ES-I3 (cell line): ENCODE measurements at regions not wholly inside any gene's neighbourhood (a gene's known extent, or its start where the extent isn't known, plus 50 kb on each side); places are given as distances from the start of the nearest gene placed in this dataset.

Source experiments
- H3K36me3 ChIP-seq: 2 replicates; pipeline ENCODE4 v1.6.1; 2013; ENCODE audit warnings: mild to moderate bottlenecking, low read length, control low read depth, moderate library complexity; ENCODE audit not compliant: insufficient read depth
- H3K4me1 ChIP-seq: 2 replicates; pipeline ENCODE4 v1.6.1; 2013; ENCODE audit warnings: mild to moderate bottlenecking, control low read depth, low read length; ENCODE audit not compliant: insufficient read depth
- H3K9ac ChIP-seq: 2 replicates; pipeline ENCODE4 v1.6.1; 2013; ENCODE audit warnings: low read depth, mild to moderate bottlenecking, low read length, moderate library complexity
- H3K9me3 ChIP-seq: 2 replicates; pipeline ENCODE4 v1.6.1; 2013; ENCODE audit warnings: mild to moderate bottlenecking, low read length, moderate library complexity; ENCODE audit not compliant: control insufficient read depth, insufficient read depth

- Histone ChIP-seq H3K9me3 (peaks cover 8% of the 10 kb centered on the region; the same call in 1 of the 2 replicates), H3K4me1 (no peaks in the 10 kb centered on the region), H3K36me3 (no peaks in the 10 kb centered on the region), H3K9ac (no peak overlapping the region)
These were observed 739.4 kb upstream of the IGFBP3 start for GRCh38 chr7:46660402-46660980.

DNA sequence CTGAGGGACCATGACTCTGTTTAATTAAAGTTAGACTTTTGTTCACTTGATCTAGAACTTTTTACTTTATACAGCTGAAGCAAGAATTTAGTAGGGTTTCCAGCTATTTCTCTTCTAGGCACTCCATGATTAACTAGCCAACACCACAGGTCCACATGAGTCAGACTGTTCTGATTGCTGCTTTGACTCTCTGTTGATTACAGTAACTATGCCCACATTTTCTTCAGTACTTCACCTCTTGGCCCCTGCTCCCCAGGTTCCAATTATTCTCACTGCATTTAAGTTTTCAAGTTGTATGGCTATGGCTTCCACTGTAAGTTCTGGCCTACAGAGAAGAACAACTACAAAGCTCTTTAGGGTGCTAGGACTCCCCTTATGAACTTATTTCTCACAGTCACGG, 737.2 kb upstream of the IGFBP3 start:
- no peak overlapping the region for H3K9ac ChIP-seq
- no peaks in the 10 kb centered on the region for H3K36me3 ChIP-seq
- peaks cover 8% of the 10 kb centered on the region; the same call in 1 of the 2 replicates for H3K9me3 ChIP-seq
- no peaks in the 10 kb centered on the region for H3K4me1 ChIP-seq

DNA sequence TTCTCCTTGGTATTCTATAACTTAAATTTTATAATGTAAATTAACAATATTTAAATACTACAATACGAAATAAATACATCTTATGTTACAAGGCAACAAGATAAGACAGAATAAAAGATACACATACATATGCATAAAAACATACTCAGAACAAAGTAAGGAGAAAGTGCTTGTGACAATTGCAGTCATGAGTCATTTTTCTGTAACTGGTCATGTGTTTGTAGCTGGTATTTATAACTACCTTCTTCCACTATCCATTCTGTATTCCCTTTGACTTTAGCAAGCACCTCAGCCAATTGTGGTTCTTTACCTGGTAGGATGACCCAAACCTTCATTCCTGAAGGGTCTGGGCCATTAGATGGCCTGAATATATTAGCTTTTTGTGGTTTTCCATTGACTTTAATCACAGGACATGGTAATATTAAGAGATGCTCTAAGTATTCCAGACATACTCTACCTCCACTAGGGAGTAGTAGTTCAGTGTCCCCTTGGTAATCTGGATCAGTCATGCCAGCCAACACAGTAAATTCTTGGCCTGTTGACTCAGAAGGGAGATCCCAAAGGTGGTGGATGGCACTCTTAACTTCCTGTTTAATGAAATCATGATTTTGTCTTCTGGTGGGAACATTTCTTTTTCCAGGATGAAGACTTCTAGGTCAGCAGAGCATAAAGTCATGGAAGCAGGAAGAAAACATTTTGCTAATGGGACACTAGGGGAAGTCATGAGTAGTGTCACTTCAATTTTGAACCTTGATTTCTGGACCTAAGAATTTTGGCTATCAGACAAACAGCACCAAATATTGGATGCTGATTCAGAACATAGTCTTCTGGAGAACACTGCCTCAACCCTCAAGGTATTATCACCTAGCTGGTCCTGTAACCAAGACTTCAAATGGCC, 733.7 kb upstream of the IGFBP3 start:
- Histone ChIP-seq H3K9me3 (peaks cover 8% of the 10 kb centered on the region; the same call in 1 of the 2 replicates), H3K36me3 (no peaks in the 10 kb centered on the region), H3K4me1 (no peaks in the 10 kb centered on the region), H3K9ac (no peak overlapping the region)

GRCh38 chr7:46653848-46654247, 732.8 kb upstream of the IGFBP3 start:
- Histone ChIP-seq H3K9me3 (no peaks in the 10 kb centered on the region), H3K4me1 (no peaks in the 10 kb centered on the region), H3K9ac (no peak overlapping the region), H3K36me3 (no peaks in the 10 kb centered on the region)

GRCh38 chr7:46652317-46652716, 731.2 kb upstream of the IGFBP3 start:
- Histone ChIP-seq H3K36me3 (no peaks in the 10 kb centered on the region), H3K4me1 (no peaks in the 10 kb centered on the region), H3K9ac (no peak overlapping the region), H3K9me3 (0 out of 2 replicates have a peak, but pooled peaks cover 4% of the 10 kb centered on the region)

GRCh38 chr7:46651561-46652088, 730.6 kb upstream of the IGFBP3 start:
- Histone ChIP-seq H3K36me3 (no peaks in the 10 kb centered on the region), H3K9ac (no peak overlapping the region), H3K4me1 (no peaks in the 10 kb centered on the region), H3K9me3 (0 out of 2 replicates have a peak, but pooled peaks cover 4% of the 10 kb centered on the region)

GRCh38 chr7:46651070-46651469, 730.0 kb upstream of the IGFBP3 start:
- Histone ChIP-seq H3K9ac (no peak overlapping the region), H3K9me3 (0 out of 2 replicates have a peak, but pooled peaks cover 4% of the 10 kb centered on the region), H3K4me1 (no peaks in the 10 kb centered on the region), H3K36me3 (no peaks in the 10 kb centered on the region)

DNA sequence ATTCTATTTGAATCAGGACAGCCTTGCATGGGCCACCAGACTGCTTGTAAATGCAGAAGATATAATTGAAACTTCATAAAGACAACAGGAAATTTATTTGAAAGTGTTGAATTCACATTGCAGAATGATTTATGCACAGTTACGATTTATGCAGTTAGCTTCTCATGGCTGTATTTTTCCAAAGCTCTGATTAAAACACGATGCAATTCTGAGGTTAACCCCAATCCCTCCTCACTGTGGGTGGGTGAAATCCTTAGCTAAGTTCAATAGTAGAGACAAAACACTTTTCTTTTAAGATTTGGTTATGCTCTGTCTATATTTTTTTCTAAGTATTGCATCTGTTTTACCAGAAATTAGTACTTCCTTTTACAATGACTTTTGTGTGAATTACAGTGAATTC, 728.8 kb upstream of the IGFBP3 start:
- no peak overlapping the region for H3K9ac ChIP-seq
- no peaks in the 10 kb centered on the region for H3K36me3 ChIP-seq
- H3K9me3 ChIP-seq, result 0 out of 2 replicates have a peak, but pooled peaks cover 4% of the 10 kb centered on the region
- H3K4me1 ChIP-seq, result no peaks in the 10 kb centered on the region

GRCh38 chr7:46637793-46638735, 717.0 kb upstream of the IGFBP3 start:
- H3K36me3 ChIP-seq, result no peaks in the 10 kb centered on the region

DNA sequence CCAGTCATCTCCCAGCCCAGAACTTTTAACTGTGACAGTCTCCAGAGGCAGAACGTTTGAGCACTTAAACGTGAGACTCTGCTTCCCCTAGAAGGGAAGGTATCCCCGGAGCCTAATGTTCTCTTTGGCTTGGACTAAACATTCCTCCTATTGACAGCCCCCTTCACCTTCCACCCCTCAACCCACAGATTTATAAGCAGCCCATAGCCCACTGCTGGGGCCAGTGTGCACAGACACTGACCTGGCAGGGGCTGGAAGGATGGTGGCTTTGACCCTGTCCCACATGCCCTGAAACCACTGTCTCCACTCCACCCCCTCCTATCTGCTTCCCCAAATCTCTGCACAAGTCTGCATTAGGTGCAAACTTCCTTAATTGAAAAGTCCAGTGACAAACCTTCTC, 715.0 kb upstream of the IGFBP3 start:
- Histone ChIP-seq H3K9me3 (no peaks in the 10 kb centered on the region), H3K4me1 (no peaks in the 10 kb centered on the region), H3K36me3 (no peaks in the 10 kb centered on the region), H3K9ac (no peak overlapping the region)

More at GRCh38 chr7:46637793-46638735, 717.0 kb upstream of the IGFBP3 start:
- Histone ChIP-seq H3K4me1 (no peaks in the 10 kb centered on the region), H3K9ac (no peak overlapping the region), H3K9me3 (no peaks in the 10 kb centered on the region)

- Histone ChIP-seq H3K36me3 (no peaks in the 10 kb centered on the region), H3K9ac (no peak overlapping the region), H3K4me1 (no peaks in the 10 kb centered on the region), H3K9me3 (no peaks in the 10 kb centered on the region)
These were observed 712.7 kb upstream of the IGFBP3 start for GRCh38 chr7:46633630-46634240.

GRCh38 chr7:46633200-46633599, 712.1 kb upstream of the IGFBP3 start:
- Histone ChIP-seq H3K9me3 (no peaks in the 10 kb centered on the region), H3K4me1 (no peaks in the 10 kb centered on the region), H3K36me3 (no peaks in the 10 kb centered on the region), H3K9ac (no peak overlapping the region)

- H3K9me3 ChIP-seq, result no peaks in the 10 kb centered on the region
- H3K9ac ChIP-seq, result no peak overlapping the region
- no peaks in the 10 kb centered on the region for H3K36me3 ChIP-seq
- H3K4me1 ChIP-seq, result no peaks in the 10 kb centered on the region; the same call in 1 of the 2 replicates
These were observed 709.0 kb upstream of the IGFBP3 start for GRCh38 chr7:46630031-46630430.
